Left ventricle myocardium inferior (tissue), 1 donor: ENCODE measurements at regions not wholly inside any gene's neighbourhood (a gene's known extent, or its start where the extent isn't known, plus 50 kb on each side); places are given as distances from the start of the nearest gene placed in this dataset.

Experiments
- DNase-seq: peaks from one replicate; pipeline ENCODE4 v3.0.0-alpha.2; 2020
- H3K27ac ChIP-seq: fragments of 200-600 bp; replicated peaks from 2 replicates; pipeline ENCODE4 v1.8.0; 2021
- H3K27me3 ChIP-seq: fragments of 200-600 bp; 2 replicates; pipeline ENCODE4 v1.8.0; 2021; ENCODE audit warnings: low read depth
- H3K36me3 ChIP-seq: fragments of 200-600 bp; 2 replicates; pipeline ENCODE4 v1.8.0; 2021
- H3K4me1 ChIP-seq: fragments of 200-600 bp; 2 replicates; pipeline ENCODE4 v1.8.0; 2021
- H3K4me3 ChIP-seq: fragments of 200-600 bp; 2 replicates; pipeline ENCODE4 v1.8.0; 2021; ENCODE audit warnings: mild to moderate bottlenecking, moderate library complexity
- H3K9me3 ChIP-seq: fragments of 200-600 bp; replicated peaks from 2 replicates; pipeline ENCODE4 v1.8.0; 2021
- intact Hi-C: fragments of 100-400 bp; cut with micrococcal nuclease; formaldehyde crosslinking; loops from one replicate; pipeline ENCODE4 v1.11.0; 2022
- TF ChIP-seq, protein P1 (sequence below): fragments of 200-600 bp; IDR thresholded peaks from 2 replicates; pipeline ENCODE4 v1.8.0; 2021; ENCODE audit warnings: antibody characterized with exemption, mild to moderate bottlenecking, borderline replicate concordance
- donor health status: DM: no; HTN: yes; CAD: no; lungs with severe emphysema.

GRCh38 chr13:30128095-30128494, 179.3 kb downstream of the KATNAL1 start:
- TF ChIP-seq, protein P1, sequence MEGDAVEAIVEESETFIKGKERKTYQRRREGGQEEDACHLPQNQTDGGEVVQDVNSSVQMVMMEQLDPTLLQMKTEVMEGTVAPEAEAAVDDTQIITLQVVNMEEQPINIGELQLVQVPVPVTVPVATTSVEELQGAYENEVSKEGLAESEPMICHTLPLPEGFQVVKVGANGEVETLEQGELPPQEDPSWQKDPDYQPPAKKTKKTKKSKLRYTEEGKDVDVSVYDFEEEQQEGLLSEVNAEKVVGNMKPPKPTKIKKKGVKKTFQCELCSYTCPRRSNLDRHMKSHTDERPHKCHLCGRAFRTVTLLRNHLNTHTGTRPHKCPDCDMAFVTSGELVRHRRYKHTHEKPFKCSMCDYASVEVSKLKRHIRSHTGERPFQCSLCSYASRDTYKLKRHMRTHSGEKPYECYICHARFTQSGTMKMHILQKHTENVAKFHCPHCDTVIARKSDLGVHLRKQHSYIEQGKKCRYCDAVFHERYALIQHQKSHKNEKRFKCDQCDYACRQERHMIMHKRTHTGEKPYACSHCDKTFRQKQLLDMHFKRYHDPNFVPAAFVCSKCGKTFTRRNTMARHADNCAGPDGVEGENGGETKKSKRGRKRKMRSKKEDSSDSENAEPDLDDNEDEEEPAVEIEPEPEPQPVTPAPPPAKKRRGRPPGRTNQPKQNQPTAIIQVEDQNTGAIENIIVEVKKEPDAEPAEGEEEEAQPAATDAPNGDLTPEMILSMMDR, result no peak
- no peak for DNase-seq
- H3K27ac ChIP-seq, result no peak overlapping the region
- intact Hi-C loops, result no loop called here
- H3K36me3 ChIP-seq, result no peaks in the 10 kb centered on the region
- no peaks in the 10 kb centered on the region for H3K9me3 ChIP-seq
- peaks cover 18% of the 10 kb centered on the region for H3K4me1 ChIP-seq
- H3K27me3 ChIP-seq, result peaks cover 6% of the 10 kb centered on the region
- H3K4me3 ChIP-seq, result no peak overlapping the region

- intact Hi-C loops, result no loop called here
- no peak for DNase-seq
- Histone ChIP-seq H3K27ac (no peak overlapping the region), H3K9me3 (no peaks in the 10 kb centered on the region), H3K4me3 (no peak overlapping the region), H3K4me1 (peaks cover 13% of the 10 kb centered on the region), H3K27me3 (peaks cover 7% of the 10 kb centered on the region), H3K36me3 (no peaks in the 10 kb centered on the region)
- TF ChIP-seq, protein P1, result no peak
These were observed 180.4 kb downstream of the KATNAL1 start for GRCh38 chr13:30126903-30127428.

DNA sequence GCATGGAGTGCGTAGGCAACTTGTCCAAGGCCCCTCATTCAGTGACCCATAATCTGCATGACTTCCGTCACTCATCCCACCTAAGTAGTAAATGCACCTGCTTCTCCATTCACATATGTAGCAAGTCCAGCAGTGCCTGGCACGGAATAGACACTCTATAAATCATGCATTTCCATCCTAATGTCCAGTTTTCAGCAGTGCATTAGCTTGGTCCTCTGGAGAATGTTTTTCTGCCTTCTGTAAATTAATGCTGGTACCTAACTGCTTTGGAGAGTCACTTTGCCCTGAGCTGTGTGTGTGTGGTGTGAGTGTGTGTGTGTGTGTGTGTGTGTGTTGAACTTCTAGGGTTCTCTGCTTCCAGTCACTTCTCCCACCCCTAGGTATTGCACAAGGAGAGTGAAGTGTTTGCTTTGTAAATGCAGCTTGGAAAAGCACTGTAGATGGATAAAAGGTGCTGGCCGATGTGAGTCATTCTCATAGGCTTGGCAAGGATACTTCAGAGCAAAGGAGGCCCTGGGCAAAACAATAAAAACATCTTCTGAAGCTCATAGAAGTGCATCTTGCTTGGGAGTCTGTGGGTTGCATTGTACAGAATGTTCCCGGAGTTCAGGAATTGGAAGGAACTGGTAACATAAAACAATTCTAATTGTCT, 181.8 kb downstream of the KATNAL1 start:
- Histone ChIP-seq H3K36me3 (no peaks in the 10 kb centered on the region), H3K4me1 (peaks cover 13% of the 10 kb centered on the region), H3K27me3 (peaks cover 20% of the 10 kb centered on the region), H3K9me3 (no peaks in the 10 kb centered on the region), H3K27ac (no peak overlapping the region), H3K4me3 (no peak overlapping the region)
- intact Hi-C loops, result no loop called here
- TF ChIP-seq, protein P1, result no peak
- DNase-seq, result no peak

DNA sequence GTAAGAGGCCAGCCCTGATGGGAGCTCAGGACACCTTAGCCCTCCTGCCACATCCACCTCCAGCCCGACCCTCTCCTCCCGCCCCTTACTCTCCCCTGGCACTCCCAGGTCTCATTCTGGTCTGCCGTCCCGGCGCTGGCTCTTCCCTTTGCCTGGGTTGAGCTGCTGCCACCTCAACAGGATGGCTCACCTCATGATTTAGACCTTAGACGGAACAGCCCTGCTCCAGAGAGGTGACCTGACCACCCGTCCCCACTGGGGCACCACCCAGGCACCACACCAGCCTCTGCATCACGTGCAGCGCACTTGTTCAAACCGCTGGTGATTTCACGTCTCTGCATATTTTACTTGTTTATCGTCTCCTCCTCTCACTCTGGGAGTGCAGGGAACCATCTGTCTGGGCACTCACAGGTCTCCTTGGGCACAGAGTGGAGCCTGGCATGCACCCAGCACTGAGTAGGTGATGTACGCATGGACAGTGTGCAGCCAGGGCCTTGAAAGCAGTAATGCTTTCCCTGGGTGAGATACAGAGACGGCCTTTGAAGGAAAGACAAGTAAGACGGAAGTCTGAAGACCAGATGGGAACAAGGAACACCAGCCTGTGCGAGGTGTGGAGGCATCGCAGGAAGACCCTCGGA, 183.1 kb downstream of the KATNAL1 start:
- Histone ChIP-seq H3K27me3 (peaks cover 33% of the 10 kb centered on the region), H3K4me1 (peaks cover 13% of the 10 kb centered on the region), H3K9me3 (no peaks in the 10 kb centered on the region), H3K36me3 (no peaks in the 10 kb centered on the region), H3K27ac (no peak overlapping the region), H3K4me3 (no peak overlapping the region)
- no peak for DNase-seq
- intact Hi-C loops, result no loop called here
- TF ChIP-seq, protein P1, result no peak

GRCh38 chr13:30123575-30123974, 183.8 kb downstream of the KATNAL1 start:
- Histone ChIP-seq H3K36me3 (no peaks in the 10 kb centered on the region), H3K9me3 (no peaks in the 10 kb centered on the region), H3K27me3 (peaks cover 40% of the 10 kb centered on the region), H3K4me3 (no peak overlapping the region), H3K27ac (no peak overlapping the region), H3K4me1 (peaks cover 13% of the 10 kb centered on the region)
- intact Hi-C loops, result no loop called here
- DNase-seq, result no peak
- TF ChIP-seq, protein P1, result no peak
